ENCODE measurements at regions not wholly inside any gene's neighbourhood (a gene's known extent, or its start where the extent isn't known, plus 50 kb on each side); places are given as distances from the start of the nearest gene placed in this dataset.

DNA sequence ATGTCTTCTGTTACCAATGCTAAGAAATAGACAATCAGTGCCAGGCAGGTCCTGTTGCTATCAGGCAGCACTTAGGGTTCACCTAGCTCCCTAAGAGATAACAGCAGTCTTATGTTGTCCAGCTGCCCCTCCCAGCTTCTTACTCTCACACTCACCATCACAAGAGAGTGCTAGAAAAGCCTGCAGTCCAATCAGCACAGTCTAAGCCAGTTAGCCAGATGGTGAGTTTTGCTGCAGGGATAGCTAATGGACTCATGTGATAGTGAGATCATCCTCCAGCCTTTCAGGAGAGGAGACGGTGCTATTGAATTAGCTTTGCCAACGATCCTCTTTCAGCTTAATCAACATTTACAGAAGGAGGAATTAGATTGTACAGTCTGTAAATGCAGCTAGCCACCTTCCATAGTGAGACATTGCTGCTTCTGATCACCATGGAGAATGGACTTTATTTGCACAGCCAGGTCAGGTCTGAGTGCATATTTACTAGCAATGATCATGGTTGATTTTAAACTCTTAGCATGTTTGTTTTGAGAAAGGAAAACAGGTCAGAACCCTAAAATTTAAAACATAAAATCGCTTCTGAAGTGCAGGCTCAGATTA, 438.3 kb downstream of the CENPC start:
- DNase-seq: no peak

DNA sequence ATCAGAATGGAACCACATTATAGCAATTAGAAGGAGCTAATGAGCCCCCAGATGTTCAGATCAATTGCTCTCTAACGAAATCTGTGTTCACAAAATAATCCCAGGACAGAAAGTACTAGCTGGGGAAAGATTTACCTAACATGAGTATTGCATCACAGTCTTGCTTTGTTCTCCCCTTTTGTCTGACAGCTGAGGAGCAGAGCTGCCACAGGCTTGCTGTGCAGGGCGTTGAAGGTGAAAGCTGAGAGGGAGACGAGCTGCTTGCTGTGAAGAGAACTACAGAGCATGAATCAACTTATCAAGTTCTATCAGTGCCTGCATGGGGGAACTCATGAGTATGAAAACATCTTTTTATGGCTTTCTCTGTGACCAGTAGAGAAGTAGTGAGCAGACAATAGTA, 441.2 kb downstream of the CENPC start:
- no peak for DNase-seq

DNA sequence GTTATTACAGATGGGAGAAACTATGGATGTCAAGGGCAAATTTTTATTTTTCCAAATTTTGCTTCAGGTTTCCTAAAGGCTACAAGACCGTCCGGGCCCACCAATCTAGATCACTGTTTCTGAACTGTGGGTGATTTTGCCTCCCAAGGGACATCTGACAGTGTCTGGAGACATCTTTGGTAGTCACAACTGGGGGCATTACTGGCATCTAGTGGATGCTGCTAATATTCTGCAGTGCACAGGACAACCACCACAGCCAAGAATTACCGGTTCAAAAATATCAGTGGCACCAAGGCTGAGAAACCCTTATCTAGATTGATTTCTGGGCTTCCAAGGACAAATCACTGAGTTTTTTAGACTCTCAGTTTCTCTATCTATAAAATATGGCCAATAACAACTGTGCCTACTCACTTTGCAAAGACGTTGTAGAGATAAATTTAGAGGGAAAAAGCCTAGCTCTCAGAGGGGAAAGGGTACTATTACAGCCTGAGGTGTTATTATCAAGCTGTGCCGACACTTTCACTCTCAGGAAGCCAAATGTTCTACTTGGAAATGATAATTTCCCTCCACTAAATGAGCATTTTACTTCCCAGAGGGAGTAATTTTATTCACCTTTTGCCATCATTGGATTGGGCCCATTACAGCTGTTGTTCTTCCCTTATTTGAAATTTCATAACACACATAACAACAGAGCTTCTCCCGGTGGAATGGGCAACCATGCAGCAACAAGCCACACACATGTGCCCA, 442.1 kb downstream of the CENPC start:
- DNase-seq: no peak

DNA sequence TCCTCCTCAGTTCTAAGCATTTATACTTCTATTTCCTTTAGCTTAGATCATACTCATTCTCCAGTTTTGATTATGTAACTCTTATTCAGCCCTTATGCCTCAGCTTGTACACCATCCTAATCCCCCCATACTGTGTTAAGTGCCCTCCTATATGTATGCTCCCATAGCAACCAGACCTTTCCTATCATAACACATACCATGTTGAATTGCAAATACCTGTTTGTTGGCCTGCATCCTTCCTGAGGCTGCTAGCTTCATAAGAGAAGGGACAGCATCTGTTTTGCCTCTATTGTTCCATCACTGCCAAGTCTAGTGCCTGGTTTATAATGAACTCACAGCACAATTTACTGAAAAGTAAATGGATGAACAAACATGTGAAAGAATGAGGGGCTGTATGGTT, 443.7 kb downstream of the CENPC start:
- no peak for DNase-seq

GRCh38 chr4:67092351-67092750, 453.0 kb downstream of the CENPC start:
- DNase-seq: no peak

DNA sequence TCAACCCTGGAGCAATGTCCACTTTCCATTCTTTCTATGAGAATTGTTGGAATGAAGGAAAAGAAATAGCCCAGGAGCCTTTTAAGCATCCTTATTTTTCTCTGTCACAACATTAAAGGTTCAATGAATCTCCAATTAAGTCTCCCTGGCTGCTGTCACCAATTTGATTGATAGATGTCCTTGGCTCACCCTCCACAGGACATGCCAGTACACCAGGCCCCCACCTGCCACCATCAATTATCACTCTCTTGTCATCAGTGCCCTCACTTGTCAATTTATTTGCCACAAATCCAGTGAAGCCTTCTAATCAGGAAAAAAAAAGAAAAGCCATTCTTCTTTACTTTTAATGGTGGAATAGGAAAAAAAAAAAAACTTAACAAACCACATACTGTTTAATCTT, 453.6 kb downstream of the CENPC start:
- DNase-seq: no peak

- peak; percentile 19 for DNase-seq
Measured at GRCh38 chr4:67087897-67088296, 457.4 kb downstream of the CENPC start.

DNA sequence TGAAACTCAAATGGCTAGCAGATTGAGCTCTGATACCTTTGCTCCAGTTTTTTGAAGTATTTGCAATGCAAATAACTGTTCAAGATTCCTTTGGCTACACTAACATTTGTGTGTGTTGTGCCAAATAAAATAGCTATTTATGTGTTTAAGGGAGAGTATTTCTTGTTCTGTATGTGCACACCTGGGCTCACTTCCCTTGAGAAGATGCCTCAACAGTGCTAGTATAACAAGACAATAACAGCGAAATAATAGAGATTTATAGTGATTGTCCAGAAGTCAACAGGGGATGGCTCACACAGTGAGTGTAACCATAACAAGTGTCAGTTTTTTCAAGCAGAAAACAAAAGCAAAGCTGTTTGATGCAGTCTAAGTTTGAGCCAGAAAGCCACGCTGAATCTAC, 460.5 kb downstream of the CENPC start:
- no peak for DNase-seq

GRCh38 chr4:67083496-67083895, 461.8 kb downstream of the CENPC start:
- no peak for DNase-seq

- DNase-seq: no peak
Measured at GRCh38 chr4:67082746-67083145, 462.6 kb downstream of the CENPC start.

DNA sequence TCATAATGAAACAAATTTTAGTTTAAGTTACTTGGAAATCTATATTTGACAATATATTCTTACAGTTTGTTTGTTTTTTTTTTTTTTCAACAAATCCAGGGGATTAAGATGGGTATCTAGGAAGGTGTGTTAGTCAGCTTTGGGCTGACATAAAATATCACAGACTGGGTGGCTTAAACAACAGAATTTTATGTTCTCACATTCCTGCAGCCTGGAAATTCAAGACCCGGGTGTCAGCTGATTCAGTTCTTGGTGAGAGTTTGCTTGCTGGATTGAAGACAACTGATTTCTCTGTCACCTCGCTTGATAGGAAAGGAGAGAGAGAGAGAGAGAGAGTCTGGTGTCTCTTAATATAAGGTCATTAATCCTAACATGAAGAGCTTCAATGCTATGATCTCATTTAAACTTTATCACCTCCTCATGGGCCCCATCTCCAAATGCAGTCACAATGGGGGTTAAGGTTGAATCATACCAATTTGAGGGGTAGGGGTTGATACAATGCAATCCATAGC, 465.2 kb downstream of the CENPC start:
- no peak for DNase-seq

GRCh38 chr4:67071641-67072040, 473.7 kb downstream of the CENPC start:
- no peak for DNase-seq

DNA sequence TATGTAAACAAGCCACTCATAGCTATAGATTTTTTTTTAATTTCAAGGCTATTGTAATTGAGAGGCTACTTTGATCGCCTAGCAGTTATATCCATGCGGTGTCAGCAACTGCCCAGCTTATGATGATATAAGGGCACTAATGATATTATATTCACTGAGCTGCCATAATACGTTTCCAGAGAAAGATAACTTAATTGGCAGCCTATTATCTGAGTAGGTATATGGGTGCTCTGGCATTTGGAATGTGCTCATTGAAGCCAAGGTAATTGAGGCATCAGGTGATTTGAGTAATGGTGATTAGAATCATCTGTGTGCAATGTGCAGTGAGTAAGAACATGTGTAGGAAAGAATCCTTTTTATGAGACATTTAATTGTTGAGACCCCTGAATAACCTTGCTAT, 490.0 kb downstream of the CENPC start:
- DNase-seq: no peak

- no peak for DNase-seq
Measured at GRCh38 chr4:67054896-67055295, 490.4 kb downstream of the CENPC start.

DNA sequence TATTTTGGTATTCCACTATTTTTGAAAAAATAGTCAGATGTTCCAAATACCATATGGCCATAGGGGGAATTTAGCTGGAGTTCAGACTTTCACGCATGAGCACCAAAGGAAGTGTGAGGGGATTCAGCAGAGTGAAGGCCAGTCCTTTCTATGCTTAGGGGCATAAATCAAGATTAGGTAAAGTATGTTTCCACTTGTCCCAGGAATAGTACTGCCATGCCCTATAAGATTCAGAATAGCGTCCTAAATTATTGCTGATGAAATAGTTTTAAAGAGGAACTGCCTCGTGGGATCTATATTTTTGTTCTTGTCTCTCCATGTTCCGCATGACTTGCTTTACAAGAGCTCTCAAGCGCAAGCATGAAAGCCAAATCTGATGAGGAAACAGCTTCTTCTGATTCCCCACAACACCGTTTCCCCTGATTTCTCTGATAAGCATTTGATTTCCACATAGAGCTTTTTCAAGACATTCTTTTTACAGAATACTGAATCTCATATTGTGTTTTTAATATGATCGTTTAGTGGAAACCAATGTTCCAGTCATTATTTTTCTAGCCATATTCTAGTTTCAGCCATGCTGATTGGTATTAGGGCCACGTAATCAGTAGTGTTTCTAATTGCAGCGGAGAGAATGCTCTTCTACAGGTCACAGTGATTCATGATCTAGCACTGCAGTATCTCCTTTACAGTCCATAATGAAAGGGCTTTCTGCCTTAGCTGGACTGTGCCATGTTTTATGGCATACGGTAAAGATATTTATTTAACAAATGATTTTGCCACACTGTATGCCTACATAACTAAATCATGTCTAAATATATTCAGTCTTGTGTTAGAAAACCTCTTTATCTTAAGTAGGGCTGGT, 492.3 kb downstream of the CENPC start:
- no peak for DNase-seq

- DNase-seq: no peak
Measured at GRCh38 chr4:67051000-67051789, 494.1 kb downstream of the CENPC start.

DNA sequence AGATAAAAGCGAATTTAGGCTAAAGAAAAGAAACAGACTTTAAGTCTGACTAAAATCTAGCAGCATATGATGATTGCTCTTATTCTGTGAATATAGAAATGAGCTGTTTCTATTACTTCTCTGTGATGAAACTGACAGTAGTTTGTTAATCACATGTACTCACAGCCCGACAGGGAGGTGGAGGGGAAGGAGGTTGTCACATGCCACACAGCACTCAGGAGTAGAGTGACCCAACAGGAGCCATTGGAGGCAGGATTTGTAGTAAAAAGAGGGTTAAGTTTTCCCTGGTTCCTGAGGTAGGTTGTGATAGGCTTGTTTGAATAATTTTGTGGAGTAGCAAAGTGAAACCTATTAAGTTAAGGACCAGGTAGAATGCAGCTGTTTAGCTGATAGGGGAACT, 495.9 kb downstream of the CENPC start:
- DNase-seq: no peak

- DNase-seq: no peak
Measured at GRCh38 chr4:67048530-67048929, 496.8 kb downstream of the CENPC start.

DNA sequence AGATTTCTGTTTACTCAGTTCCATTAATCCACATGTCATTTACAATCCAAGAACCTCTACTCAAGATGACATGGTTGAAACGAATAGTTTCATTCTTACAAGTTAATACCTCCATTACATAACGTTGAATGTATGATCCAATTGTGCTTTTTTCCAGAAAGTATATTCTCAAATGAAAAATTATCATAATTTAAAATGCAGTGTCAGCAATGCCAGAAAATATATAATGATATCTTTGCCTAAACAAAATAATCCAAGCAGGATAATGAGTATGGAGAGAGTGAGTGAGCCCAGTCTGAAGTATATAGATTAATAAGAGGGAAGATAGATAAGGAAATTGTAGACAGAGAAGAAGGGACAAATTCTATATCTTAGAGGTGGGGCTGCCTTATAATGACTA, 505.0 kb downstream of the CENPC start:
- no peak for DNase-seq

DNA sequence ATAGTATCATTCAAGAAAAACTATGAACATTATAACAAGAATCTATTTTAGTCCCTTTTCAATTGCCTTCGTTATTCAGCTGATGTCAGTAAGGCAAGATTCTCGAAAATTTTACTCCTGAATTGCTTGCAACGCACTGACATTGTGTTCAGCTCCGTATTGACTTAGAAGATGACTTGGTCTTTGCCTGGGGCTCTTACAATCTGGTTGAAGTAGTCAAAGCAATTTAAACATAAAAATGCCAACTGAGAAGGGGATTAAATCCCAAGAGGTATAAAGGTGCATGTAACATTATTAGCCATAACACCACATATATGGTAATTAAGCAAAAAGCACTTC, 507.1 kb downstream of the CENPC start:
- no peak for DNase-seq

DNA sequence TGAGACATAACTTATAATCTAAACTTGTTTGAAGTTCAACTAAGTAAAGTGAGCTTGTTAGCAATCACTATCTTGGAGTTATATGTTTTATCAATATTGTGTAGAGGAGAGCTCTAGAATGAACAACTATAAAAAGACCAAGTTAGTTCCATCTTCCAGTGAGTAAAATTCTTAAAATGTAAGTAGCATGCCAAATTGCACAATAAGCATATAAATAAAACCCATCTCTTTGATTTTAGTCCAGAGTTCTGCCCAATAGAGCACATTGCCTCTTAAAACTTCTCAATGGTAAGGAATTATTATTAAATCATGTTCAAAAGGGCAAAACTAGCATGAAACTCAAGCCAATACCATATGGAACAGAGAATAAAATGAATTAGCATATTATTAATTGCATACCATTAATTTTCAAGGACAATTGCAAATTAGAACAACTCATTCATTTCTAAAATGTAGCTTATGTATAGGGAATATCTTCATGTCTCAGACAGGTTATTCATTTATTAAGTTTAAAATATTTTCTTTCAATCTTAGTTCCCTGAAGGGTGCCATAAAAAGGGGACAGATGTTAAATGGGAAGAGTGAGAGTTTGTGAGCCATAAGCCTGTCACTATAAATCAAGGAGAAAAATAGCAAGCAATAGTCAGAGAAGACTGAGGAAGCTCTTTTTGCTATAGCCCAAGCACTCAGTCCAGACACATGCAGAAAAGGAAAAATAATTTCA, 507.6 kb downstream of the CENPC start:
- DNase-seq: no peak

GRCh38 chr4:67036791-67037190, 508.5 kb downstream of the CENPC start:
- no peak for DNase-seq

All from CD4-positive, alpha-beta T cell treated with Interleukin-10 for 1 hour (primary cell).